K562 (cell line): ENCODE measurements at regions not wholly inside any gene's neighbourhood (a gene's known extent, or its start where the extent isn't known, plus 50 kb on each side); places are given as distances from the start of the nearest gene placed in this dataset.
"Not testable (repeated sequence)": the region's sequence is repeated elsewhere in the genome, so short reads cannot be mapped to it uniquely, and the experiment has no call there.

Experiments used
- ATAC-seq: fragments of 200-7000 bp; cut with Tn5 transposase; 3 replicates; pipeline ENCODE4 v1.9.1; 2020; ENCODE audit warnings: moderate library complexity
- BruUV-seq: library from RNA; stranded (reverse); fragments of 400-500 nt; replicated peaks from 2 replicates; lab custom pipeline; 2021; lab: Mats Ljungman, UMichigan
- CTCF ChIA-PET: fragments of 300-600 bp; formaldehyde crosslinking; extraction: SDS; loops from one replicate; lab custom pipeline; 2021; ENCODE audit warnings: low intra/inter-chr PET ratio; lab: Yijun Ruan, JAX
- POLR2A ChIA-PET: fragments of 300-600, 350-650 bp; sonication (Branson Sonifier 250); formaldehyde crosslinking; extraction: SDS; loops from one replicate; lab custom pipeline; 2021; ENCODE audit warnings: antibody characterized with exemption, inconsistent platforms; lab: Yijun Ruan, JAX
- DNase-seq, 4 experiments: peaks; one replicate each; pipeline versions ENCODE4 v3.0.0 to v3.0.0-alpha.2; 2011 to 2018; ENCODE audit warnings: low spot score in 3 of 4, mixed read lengths in 3 of 4; ENCODE audit errors: extremely low read depth in 1 of 4
- FAIRE-seq: peaks from 2 replicates; lab custom pipeline; 2011; peaks lifted over from hg19 to GRCh38; lab: Jason Lieb, UNC
- H2AFZ ChIP-seq: 2 replicates; pipeline ENCODE4 v1.6.0; 2011; ENCODE audit warnings: low read depth, low read length, control low read depth, inconsistent platforms
- H3K27ac ChIP-seq: fragments of 200-600 bp; 3 replicates; pipeline ENCODE4 v1.8.0; 2011; ENCODE audit warnings: low read depth, mild to moderate bottlenecking, control low read depth, inconsistent platforms, low read length, moderate library complexity, mixed read lengths; ENCODE audit errors: extremely low read depth
- H3K27me3 ChIP-seq, 2 experiments: fragments of 300-600 bp in 1 of 2; 2 replicates in 1 of 2; 3 replicates in 1 of 2; pipeline versions ENCODE4 v1.6.0 to v1.8.0; 2011; ENCODE audit warnings: inconsistent platforms in 2 of 2, low read length in 2 of 2, mild to moderate bottlenecking in 1 of 2, mixed read lengths in 1 of 2, moderate library complexity in 1 of 2; ENCODE audit not compliant: control insufficient read depth in 2 of 2, insufficient read depth in 2 of 2
- H3K36me3 ChIP-seq: fragments of 300-600 bp; 3 replicates; pipeline ENCODE4 v1.8.0; 2011; ENCODE audit warnings: mild to moderate bottlenecking, low read length, inconsistent platforms; ENCODE audit not compliant: control insufficient read depth, insufficient read depth
- H3K4me1 ChIP-seq, 2 experiments: fragments of 200-600 bp in 1 of 2; replicated peaks in 1 of 2; 2 replicates in 1 of 2; 3 replicates in 1 of 2; pipeline versions ENCODE4 v1.5.1 to v1.8.0; 2011; ENCODE audit warnings: inconsistent platforms in 2 of 2, low read length in 2 of 2, mild to moderate bottlenecking in 1 of 2, mixed read lengths in 1 of 2, moderate library complexity in 1 of 2; ENCODE audit not compliant: control insufficient read depth in 2 of 2, insufficient read depth in 2 of 2
- H3K4me2 ChIP-seq: 2 replicates; pipeline ENCODE4 v1.6.1; 2011; ENCODE audit warnings: low read length, control low read depth, inconsistent platforms, mixed read lengths; ENCODE audit not compliant: insufficient read depth
- H3K4me3 ChIP-seq: fragments of 200-600 bp; sonication (generic), shearing (Covaris generic); 2 replicates; pipeline ENCODE4 v1.5.1; 2016; ENCODE audit warnings: control low read depth, inconsistent platforms
- H3K79me2 ChIP-seq: fragments of 200-600 bp; 3 replicates; pipeline ENCODE4 v1.8.0; 2011; ENCODE audit warnings: low read length, inconsistent platforms; ENCODE audit not compliant: control insufficient read depth, insufficient read depth
- H3K9ac ChIP-seq, 2 experiments: 2 replicates each; pipeline versions ENCODE4 v1.6.0 to v1.6.1; 2011; ENCODE audit warnings: low read depth in 2 of 2, low read length in 2 of 2, control low read depth in 1 of 2, inconsistent platforms in 1 of 2, mild to moderate bottlenecking in 1 of 2, mixed read lengths in 1 of 2; ENCODE audit not compliant: insufficient read depth in 1 of 2
- H3K9me1 ChIP-seq: one replicate; pipeline ENCODE4 v1.6.0; 2011; ENCODE audit warnings: inconsistent platforms, mild to moderate bottlenecking, low read length, moderate library complexity; ENCODE audit not compliant: control insufficient read depth, insufficient read depth
- H3K9me3 ChIP-seq: replicated peaks from 2 replicates; pipeline ENCODE4 v1.5.1; 2011; ENCODE audit warnings: low read depth, low read length, inconsistent platforms; ENCODE audit not compliant: control insufficient read depth, insufficient read depth
- H4K20me1 ChIP-seq: replicated peaks from 2 replicates; pipeline ENCODE4 v1.6.1; 2011; ENCODE audit warnings: low read length, inconsistent platforms, mixed read lengths; ENCODE audit not compliant: control insufficient read depth, insufficient read depth
- BRCA1 ChIP-seq, 2 experiments: fragments of 450-650 bp in 1 of 2; sonication (generic) in 1 of 2; formaldehyde crosslinking in 1 of 2; IDR thresholded peaks; 2 replicates each; pipeline versions ENCODE4 v1.5.0 to v1.6.1; 2017 to 2020; ENCODE audit warnings: mild to moderate bottlenecking in 1 of 2, missing genetic modification reagents in 1 of 2
- MBD1 ChIP-seq: fragments of 250-450 bp; sonication (Bioruptor Pico); IDR thresholded peaks from 2 replicates; pipeline ENCODE4 v1.8.0; 2022; ENCODE audit warnings: inconsistent platforms
- SNRNP70 ChIP-seq: fragments of 200-400 bp; formaldehyde crosslinking; optimal IDR thresholded peaks from 2 replicates; pipeline ENCODE3; 2017; ENCODE audit warnings: low read depth, low read length
- ZNF146 ChIP-seq: IDR thresholded peaks from one replicate; pipeline ENCODE4 v1.6.1; 2018; ENCODE audit warnings: missing compliant biosample characterization; ENCODE audit not compliant: unreplicated experiment
- WGBS: fragments of 100-300 bp; shearing (Covaris generic); methylation state at CpG from one replicate; pipeline ENCODE4 v1.1.6; 2016; ENCODE audit warnings: low coverage, mixed read lengths; ENCODE audit not compliant: insufficient coverage; ENCODE audit errors: missing lambda C conversion rate; 5-methylcytosine and 5-hydroxymethylcytosine counted together
- in situ Hi-C: fragments of 300-500 bp; cut with MboI; formaldehyde crosslinking; loops from 4 replicates; pipeline ENCODE4 v1.15.0; 2018; ENCODE audit warnings: inconsistent platforms, mixed read lengths
- intact Hi-C: fragments of 100-400 bp; cut with micrococcal nuclease; formaldehyde crosslinking; loops from 2 replicates; pipeline ENCODE4 v1.14.2; 2022
- TF ChIP-seq, protein P1 (sequence below): fragments of 250-450 bp; sonication (Bioruptor Pico); IDR thresholded peaks from 2 replicates; pipeline ENCODE4 v1.4.0; 2020; ENCODE audit warnings: mild to moderate bottlenecking, moderate library complexity

- TF ChIP-seq, protein P1, sequence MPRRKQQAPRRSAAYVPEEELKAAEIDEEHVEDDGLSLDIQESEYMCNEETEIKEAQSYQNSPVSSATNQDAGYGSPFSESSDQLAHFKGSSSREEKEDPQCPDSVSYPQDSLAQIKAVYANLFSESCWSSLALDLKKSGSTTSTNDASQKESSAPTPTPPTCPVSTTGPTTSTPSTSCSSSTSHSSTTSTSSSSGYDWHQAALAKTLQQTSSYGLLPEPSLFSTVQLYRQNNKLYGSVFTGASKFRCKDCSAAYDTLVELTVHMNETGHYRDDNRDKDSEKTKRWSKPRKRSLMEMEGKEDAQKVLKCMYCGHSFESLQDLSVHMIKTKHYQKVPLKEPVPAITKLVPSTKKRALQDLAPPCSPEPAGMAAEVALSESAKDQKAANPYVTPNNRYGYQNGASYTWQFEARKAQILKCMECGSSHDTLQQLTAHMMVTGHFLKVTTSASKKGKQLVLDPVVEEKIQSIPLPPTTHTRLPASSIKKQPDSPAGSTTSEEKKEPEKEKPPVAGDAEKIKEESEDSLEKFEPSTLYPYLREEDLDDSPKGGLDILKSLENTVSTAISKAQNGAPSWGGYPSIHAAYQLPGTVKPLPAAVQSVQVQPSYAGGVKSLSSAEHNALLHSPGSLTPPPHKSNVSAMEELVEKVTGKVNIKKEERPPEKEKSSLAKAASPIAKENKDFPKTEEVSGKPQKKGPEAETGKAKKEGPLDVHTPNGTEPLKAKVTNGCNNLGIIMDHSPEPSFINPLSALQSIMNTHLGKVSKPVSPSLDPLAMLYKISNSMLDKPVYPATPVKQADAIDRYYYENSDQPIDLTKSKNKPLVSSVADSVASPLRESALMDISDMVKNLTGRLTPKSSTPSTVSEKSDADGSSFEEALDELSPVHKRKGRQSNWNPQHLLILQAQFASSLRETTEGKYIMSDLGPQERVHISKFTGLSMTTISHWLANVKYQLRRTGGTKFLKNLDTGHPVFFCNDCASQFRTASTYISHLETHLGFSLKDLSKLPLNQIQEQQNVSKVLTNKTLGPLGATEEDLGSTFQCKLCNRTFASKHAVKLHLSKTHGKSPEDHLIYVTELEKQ = no peak
- TF ChIP-seq MBD1 = no peak
- TF ChIP-seq BRCA1 (IDR thresholded peaks at IDR 0.05) = no peak
- no peak for TF ChIP-seq BRCA1 (CRISPR knock-in tag; IDR thresholded peaks at IDR 0.05)
- no peak for TF ChIP-seq SNRNP70
Measured at GRCh38 chrX:65821721-65822496, 154.5 kb downstream of the MSN start (continued).

DNA sequence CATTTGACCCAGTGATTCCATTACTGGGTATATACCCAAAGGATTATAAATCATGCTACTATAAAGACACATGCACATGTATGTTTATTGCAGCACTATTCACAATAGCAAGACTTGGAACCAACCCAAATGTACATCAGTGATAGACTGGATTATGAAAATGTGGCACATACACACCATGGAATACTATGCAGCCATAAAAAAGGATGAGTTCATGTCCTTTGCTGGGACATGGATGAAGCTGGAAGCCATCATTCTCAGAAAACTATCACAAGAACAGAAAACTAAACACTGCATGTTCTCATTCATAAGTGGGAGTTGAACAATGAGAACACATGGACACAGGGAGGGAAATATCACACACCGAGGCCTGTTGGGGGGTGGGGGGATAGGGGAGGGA is 152.5 kb downstream of the MSN start:
- ATAC-seq, CTCF ChIA-PET, H3K27ac ChIP-seq, H3K4me2 ChIP-seq, intact Hi-C loops, FAIRE-seq, POLR2A ChIA-PET, DNase-seq, in situ Hi-C loops, BruUV-seq, H3K4me1 ChIP-seq, H3K27me3 ChIP-seq, H3K9ac ChIP-seq, H3K36me3 ChIP-seq, H3K9me1 ChIP-seq, H4K20me1 ChIP-seq, H2AFZ ChIP-seq, H3K9me3 ChIP-seq, H3K4me3 ChIP-seq, H3K79me2 ChIP-seq: not testable (repeated sequence)
- 80% methylated on average over 1 of the region's 1 CpG for WGBS
- peak; percentile 67 for TF ChIP-seq ZNF146 (CRISPR knock-in tag)
